WI38 (cell line): ENCODE measurements at regions not wholly inside any gene's neighbourhood (a gene's known extent, or its start where the extent isn't known, plus 50 kb on each side); places are given as distances from the start of the nearest gene placed in this dataset.

Source experiments
- H3K4me3 ChIP-seq: 2 replicates; pipeline ENCODE4 v1.5.1; 2011; ENCODE audit warnings: low read depth, mild to moderate bottlenecking, control low read depth, low read length
- TF ChIP-seq, protein P1 (sequence below): IDR thresholded peaks from 2 replicates; pipeline ENCODE4 v1.5.1; 2012; ENCODE audit warnings: low read depth, mild to moderate bottlenecking, control low read depth, low read length

DNA sequence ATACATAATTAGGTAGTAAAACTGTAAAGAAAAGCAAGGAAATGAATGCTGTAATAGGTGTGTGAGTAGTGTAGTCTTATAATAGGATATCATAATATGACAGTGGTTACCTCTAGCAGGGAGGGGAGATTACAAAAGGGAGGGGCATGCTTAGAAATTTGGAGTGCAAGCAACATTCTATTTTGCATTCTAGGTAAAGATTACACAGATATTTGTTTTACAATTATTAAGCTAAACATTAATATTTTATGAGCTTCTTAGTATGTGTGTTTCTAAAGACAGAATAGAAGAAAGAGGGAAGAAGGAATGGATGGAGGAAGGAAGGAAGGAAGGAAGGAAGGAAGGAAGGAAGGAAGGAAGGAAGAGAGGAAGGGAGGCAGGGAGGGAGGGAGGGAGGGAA is 177.9 kb downstream of the PAX3 start:
- H3K4me3 ChIP-seq = no peak overlapping the region
- TF ChIP-seq, protein P1, sequence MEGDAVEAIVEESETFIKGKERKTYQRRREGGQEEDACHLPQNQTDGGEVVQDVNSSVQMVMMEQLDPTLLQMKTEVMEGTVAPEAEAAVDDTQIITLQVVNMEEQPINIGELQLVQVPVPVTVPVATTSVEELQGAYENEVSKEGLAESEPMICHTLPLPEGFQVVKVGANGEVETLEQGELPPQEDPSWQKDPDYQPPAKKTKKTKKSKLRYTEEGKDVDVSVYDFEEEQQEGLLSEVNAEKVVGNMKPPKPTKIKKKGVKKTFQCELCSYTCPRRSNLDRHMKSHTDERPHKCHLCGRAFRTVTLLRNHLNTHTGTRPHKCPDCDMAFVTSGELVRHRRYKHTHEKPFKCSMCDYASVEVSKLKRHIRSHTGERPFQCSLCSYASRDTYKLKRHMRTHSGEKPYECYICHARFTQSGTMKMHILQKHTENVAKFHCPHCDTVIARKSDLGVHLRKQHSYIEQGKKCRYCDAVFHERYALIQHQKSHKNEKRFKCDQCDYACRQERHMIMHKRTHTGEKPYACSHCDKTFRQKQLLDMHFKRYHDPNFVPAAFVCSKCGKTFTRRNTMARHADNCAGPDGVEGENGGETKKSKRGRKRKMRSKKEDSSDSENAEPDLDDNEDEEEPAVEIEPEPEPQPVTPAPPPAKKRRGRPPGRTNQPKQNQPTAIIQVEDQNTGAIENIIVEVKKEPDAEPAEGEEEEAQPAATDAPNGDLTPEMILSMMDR = no peak

DNA sequence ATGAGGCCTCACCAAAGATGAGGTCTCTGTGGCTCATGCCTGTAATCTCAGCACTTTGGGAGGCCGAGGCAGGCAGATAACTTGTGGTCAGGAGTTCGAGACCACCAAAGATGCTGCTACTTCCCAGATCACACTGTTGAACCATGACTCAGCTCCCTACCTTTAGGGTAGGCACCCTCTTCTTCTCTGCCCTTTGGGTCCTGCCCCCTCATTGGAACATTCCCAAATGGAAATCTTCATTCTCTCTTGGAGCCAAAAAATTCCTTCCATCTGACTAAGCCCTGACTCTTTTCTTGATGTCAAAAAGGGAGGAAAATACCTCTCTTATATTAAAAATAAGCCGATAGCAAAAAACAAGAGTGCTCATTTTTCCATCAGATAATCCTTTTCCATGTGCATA is 183.5 kb downstream of the PAX3 start:
- no peak overlapping the region for H3K4me3 ChIP-seq
- TF ChIP-seq, protein P1 = no peak

DNA sequence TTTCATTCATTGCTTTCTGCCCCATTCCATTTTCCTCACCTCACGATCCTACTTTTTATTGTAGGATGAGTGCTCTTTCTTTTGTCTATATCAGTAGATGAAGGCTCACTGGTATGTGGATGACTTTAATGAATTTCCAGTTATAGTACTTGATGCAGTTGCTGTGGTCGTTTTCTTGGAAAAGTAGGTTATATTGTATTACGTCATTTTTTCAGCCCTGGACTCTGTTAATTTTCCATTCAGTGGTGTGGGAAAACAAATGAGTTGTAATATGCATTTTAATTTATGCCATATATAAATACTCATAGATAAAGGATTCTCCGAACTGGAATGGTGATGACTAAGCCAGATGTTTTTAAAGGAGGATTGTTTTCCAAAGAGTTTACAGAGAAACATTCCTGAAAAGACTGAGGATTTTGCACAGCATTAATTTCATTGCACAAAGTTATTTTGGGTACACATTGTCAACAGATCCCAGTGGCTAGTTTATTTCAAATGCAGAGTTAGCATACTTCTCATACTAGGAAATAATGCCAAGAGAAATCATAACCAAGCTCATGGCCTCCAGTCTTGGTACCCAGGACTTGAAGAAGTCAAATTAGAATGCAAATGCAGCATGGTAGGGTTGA is 189.7 kb downstream of the PAX3 start:
- TF ChIP-seq, protein P1 = no peak
- no peak overlapping the region for H3K4me3 ChIP-seq

DNA sequence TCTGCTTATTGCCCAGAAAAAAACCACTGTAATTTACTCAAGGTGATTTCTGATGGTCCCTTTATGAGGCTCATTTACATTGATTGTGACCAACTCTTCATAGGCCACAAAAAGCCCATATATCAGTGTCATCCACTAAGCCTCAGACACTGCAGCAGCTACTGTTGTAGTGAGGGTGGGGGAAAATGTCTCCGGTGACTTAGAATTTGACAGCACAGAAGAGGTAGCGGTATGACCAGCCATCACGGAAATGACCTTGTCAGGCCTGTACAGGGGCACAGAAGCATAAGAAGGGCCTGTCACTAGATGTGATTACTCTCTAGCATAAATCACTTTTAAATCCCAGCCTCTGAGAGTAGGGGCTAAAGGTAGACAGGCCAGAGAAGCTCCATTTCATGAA is 190.3 kb downstream of the PAX3 start:
- H3K4me3 ChIP-seq = no peak overlapping the region
- TF ChIP-seq, protein P1 = no peak

DNA sequence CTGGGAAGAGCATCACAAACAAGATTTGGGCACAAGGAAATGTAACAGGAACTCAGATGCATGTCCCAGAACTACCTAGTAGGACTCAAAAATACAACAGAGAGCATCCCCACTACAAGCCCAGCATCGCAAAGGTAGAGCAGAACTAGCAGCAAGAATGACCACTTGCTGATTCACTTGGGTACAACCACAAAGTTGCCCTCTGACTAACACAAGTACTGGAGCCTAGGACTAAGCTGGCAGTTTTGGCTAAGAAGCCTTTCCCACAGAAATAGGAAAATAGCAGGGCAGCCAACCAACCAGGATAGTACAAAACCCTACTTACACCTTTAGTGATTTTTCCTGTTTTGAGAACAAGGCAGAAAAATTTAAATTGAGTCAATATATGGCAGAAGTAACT is 193.8 kb downstream of the PAX3 start:
- TF ChIP-seq, protein P1 = no peak

DNA sequence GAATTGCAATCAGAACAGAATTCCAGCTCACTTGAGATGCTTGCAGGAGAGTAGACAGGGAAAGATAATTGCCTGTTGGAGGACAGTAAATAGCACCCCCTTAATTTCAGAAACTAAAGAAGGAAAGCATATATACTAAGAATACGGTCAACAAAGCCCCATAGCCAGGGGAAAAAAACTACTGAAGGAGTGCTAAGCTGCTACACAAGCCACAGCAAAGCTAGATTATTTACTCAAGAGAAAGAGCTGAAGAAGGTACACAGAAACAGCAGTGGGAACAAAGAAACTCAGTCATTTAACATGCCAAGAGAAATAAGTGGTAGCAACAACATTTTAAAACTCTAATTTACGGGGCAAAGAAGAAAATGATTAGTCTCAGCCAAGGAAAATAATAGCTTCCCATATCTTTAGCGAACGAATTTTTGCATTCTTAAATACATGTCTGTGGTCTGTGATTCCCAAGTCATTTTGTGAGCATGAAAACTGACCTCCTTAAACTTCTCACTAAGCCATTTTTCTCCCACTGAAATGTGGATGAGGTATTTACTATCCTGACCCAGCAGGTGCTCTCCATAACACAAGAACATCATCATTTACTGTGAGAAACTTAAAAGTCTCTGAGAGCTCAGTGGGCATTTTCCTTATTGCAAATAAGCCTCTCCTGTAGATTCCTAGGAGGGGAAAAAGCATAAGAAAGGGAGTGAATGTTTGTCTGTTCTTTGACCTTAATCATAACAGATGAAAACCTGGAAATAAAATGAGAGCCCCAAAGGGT is 196.0 kb downstream of the PAX3 start:
- no peak overlapping the region for H3K4me3 ChIP-seq

More for the DNA sequence above, 193.8 kb downstream of the PAX3 start:
- H3K4me3 ChIP-seq = no peak overlapping the region

More for the DNA sequence above, 196.0 kb downstream of the PAX3 start:
- TF ChIP-seq, protein P1 = no peak
